ENCODE measurements at regions not wholly inside any gene's neighbourhood (a gene's known extent, or its start where the extent isn't known, plus 50 kb on each side); places are given as distances from the start of the nearest gene placed in this dataset.

DNA sequence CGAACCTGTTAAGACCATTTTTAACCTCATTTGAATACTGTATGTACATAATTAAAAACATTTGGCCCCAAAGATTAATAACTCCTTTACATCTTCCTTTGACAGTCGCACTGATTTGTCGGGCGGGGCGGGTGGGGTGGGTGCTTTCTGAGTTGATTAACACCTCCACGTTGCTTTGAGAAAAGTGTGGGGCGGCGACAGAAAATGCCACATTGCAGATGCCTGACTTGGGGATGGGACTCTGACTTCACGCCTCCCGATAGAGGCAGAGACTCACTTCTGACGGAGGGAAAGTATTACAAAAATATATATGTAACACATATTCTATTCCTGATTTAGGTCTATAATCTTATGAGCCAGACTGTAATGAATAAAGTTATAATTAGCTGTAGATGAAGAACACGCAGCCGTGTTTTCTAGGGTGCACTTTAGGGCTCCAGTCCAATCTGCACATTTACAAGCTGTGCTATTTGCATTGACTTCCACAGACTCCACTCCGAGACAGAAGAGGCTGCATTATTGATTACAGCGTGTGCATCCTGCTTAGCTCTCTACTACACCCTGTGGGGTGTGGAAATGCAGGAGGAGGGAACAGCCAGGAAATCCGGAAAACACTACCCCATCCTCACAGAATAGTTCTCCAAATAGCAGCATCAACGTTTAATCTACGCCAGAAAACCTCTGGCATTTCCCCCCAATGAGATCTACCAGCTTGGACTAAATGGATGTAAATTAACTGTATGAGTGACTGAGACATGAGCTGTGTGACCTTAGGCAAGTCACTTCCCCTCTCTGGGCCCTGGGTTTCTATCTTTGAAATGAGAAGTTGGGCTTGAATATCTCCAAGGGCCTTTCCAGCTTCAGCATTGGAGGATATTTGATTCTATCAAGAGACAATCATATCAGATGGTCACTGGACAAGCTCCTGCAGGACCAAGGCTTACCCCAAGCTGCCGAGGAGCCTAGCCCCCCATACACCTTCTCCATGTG lies 308.0 kb downstream of the RRAGC start:
- no peak for ATAC-seq
- TF ChIP-seq ZNF70 (CRISPR knock-in tag; IDR thresholded peaks at IDR 0.05) (no peak), TSHZ2 (CRISPR knock-in tag; IDR thresholded peaks at IDR 0.05) (no peak), BACH2 (CRISPR knock-in tag; IDR thresholded peaks at IDR 0.05; ENCODE audit: borderline replicate concordance) (no peak)
- TF ChIP-seq, protein P1, sequence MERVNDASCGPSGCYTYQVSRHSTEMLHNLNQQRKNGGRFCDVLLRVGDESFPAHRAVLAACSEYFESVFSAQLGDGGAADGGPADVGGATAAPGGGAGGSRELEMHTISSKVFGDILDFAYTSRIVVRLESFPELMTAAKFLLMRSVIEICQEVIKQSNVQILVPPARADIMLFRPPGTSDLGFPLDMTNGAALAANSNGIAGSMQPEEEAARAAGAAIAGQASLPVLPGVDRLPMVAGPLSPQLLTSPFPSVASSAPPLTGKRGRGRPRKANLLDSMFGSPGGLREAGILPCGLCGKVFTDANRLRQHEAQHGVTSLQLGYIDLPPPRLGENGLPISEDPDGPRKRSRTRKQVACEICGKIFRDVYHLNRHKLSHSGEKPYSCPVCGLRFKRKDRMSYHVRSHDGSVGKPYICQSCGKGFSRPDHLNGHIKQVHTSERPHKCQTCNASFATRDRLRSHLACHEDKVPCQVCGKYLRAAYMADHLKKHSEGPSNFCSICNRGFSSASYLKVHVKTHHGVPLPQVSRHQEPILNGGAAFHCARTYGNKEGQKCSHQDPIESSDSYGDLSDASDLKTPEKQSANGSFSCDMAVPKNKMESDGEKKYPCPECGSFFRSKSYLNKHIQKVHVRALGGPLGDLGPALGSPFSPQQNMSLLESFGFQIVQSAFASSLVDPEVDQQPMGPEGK (CRISPR knock-in tag; IDR thresholded peaks at IDR 0.05; ENCODE audit: borderline replicate concordance) = no peak
- TF ChIP-seq, protein P2, sequence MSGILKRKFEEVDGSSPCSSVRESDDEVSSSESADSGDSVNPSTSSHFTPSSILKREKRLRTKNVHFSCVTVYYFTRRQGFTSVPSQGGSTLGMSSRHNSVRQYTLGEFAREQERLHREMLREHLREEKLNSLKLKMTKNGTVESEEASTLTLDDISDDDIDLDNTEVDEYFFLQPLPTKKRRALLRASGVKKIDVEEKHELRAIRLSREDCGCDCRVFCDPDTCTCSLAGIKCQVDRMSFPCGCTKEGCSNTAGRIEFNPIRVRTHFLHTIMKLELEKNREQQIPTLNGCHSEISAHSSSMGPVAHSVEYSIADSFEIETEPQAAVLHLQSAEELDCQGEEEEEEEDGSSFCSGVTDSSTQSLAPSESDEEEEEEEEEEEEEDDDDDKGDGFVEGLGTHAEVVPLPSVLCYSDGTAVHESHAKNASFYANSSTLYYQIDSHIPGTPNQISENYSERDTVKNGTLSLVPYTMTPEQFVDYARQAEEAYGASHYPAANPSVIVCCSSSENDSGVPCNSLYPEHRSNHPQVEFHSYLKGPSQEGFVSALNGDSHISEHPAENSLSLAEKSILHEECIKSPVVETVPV (CRISPR knock-in tag; IDR thresholded peaks at IDR 0.05) = no peak

DNA sequence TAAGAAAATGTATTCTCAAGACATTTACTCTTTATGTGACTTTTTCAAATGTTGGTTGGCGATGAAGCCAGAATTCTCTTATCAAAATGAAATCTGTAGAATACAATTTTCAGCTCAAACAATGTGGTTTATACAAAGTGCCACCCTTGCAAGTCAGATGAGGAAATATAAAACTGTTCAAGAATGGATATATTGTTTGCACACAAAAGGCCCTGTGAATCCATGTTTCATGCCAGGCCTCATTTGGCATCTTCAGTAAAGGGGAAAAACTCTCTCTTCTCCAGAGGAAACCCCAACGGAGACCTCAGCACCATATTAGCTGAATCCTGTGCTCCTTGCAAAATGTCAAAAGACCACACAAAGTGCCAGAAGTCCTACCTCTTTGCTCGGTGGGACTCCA lies 310.4 kb downstream of the RRAGC start:
- no peak for ATAC-seq
- no peak for TF ChIP-seq ISL1 (CRISPR knock-in tag; IDR thresholded peaks at IDR 0.05)
- no peak for TF ChIP-seq ZNF565 (CRISPR knock-in tag; conservative IDR thresholded peaks at IDR 0.05; ENCODE audit: low read depth)
- TF ChIP-seq ZNF8 (CRISPR knock-in tag; IDR thresholded peaks at IDR 0.05) = no peak
- TF ChIP-seq GLIS3 (CRISPR knock-in tag; IDR thresholded peaks at IDR 0.05) = no peak
- TF ChIP-seq, protein P1 (CRISPR knock-in tag; IDR thresholded peaks at IDR 0.05; ENCODE audit: borderline replicate concordance) = no peak
- TF ChIP-seq ZFP30 (CRISPR knock-in tag; IDR thresholded peaks at IDR 0.05) = no peak
- TF ChIP-seq ZNF70 (CRISPR knock-in tag; IDR thresholded peaks at IDR 0.05) = no peak
- TF ChIP-seq PPARA (CRISPR knock-in tag; IDR thresholded peaks at IDR 0.05; ENCODE audit: borderline replicate concordance) = no peak
- no peak for TF ChIP-seq ZC3H10 (CRISPR knock-in tag; IDR thresholded peaks at IDR 0.05)
- no peak for TF ChIP-seq BACH2 (CRISPR knock-in tag; IDR thresholded peaks at IDR 0.05; ENCODE audit: borderline replicate concordance)
- TF ChIP-seq ARNTL (CRISPR knock-in tag; IDR thresholded peaks at IDR 0.05; ENCODE audit: borderline replicate concordance, low read depth) = no peak
- TF ChIP-seq SNAI2 (CRISPR knock-in tag; IDR thresholded peaks at IDR 0.05) = no peak
- TF ChIP-seq CREB5 (CRISPR knock-in tag; IDR thresholded peaks at IDR 0.05; ENCODE audit: low read depth) = no peak
- no peak for TF ChIP-seq ZFP3 (CRISPR knock-in tag; IDR thresholded peaks at IDR 0.05)
- no peak for TF ChIP-seq TCF4 (CRISPR knock-in tag; IDR thresholded peaks at IDR 0.05; ENCODE audit: borderline replicate concordance)

- TF ChIP-seq ZNF70 (CRISPR knock-in tag; IDR thresholded peaks at IDR 0.05) (no peak), CSDC2 (CRISPR knock-in tag; IDR thresholded peaks at IDR 0.05) (no peak), ARNTL (CRISPR knock-in tag; IDR thresholded peaks at IDR 0.05; ENCODE audit: borderline replicate concordance, low read depth) (no peak), PPARA (CRISPR knock-in tag; IDR thresholded peaks at IDR 0.05; ENCODE audit: borderline replicate concordance) (no peak), ZFP30 (CRISPR knock-in tag; IDR thresholded peaks at IDR 0.05) (no peak), RARB (CRISPR knock-in tag; IDR thresholded peaks at IDR 0.05) (no peak)
- TF ChIP-seq, protein P1 (CRISPR knock-in tag; IDR thresholded peaks at IDR 0.05; ENCODE audit: borderline replicate concordance) = no peak
- ATAC-seq = no peak
Measured at GRCh38 chr1:38547321-38547720, 312.3 kb downstream of the RRAGC start.

Measured in SK-N-SH treated with all-trans-retinoic acid at 6 μM for 48 hours (cell line).